Osteoblast (primary cell): ENCODE measurements at regions not wholly inside any gene's neighbourhood (a gene's known extent, or its start where the extent isn't known, plus 50 kb on each side); places are given as distances from the start of the nearest gene placed in this dataset.

Source experiments
- DNase-seq: peaks from one replicate; pipeline ENCODE4 v3.0.0; 2011; ENCODE audit warnings: low spot score, mixed read lengths; ENCODE audit not compliant: insufficient read length; ENCODE audit errors: missing footprints
- H2AFZ ChIP-seq: 2 replicates; pipeline ENCODE4 v1.6.0; 2011; ENCODE audit warnings: mild to moderate bottlenecking, low read length
- H3K27ac ChIP-seq: 2 replicates; pipeline ENCODE4 v1.5.1; 2011; ENCODE audit warnings: mild to moderate bottlenecking, low read depth, low read length, moderate library complexity
- H3K27me3 ChIP-seq: 2 replicates; pipeline ENCODE4 v1.6.0; 2012; ENCODE audit warnings: mild to moderate bottlenecking, control low read depth, inconsistent platforms, low read length, moderate library complexity; ENCODE audit not compliant: insufficient read depth
- H3K36me3 ChIP-seq: 2 replicates; pipeline ENCODE4 v1.5.1; 2011; ENCODE audit warnings: mild to moderate bottlenecking, low read length, control low read depth, moderate library complexity; ENCODE audit not compliant: insufficient read depth
- H3K4me1 ChIP-seq: 2 replicates; pipeline ENCODE4 v1.5.1; 2011; ENCODE audit warnings: mild to moderate bottlenecking, low read length, control low read depth, moderate library complexity; ENCODE audit not compliant: insufficient read depth
- H3K4me2 ChIP-seq: 2 replicates; pipeline ENCODE4 v1.6.0; 2011; ENCODE audit warnings: mild to moderate bottlenecking, low read length; ENCODE audit not compliant: insufficient read depth
- H3K4me3 ChIP-seq: fragments of 200-600 bp; sonication (generic); 3 replicates; pipeline ENCODE4 v1.5.1; 2012; ENCODE audit warnings: mild to moderate bottlenecking, low read length, inconsistent platforms; ENCODE audit not compliant: insufficient read depth
- H3K79me2 ChIP-seq: 2 replicates; pipeline ENCODE4 v1.6.0; 2012; ENCODE audit warnings: mild to moderate bottlenecking, low read length, control low read depth, inconsistent platforms; ENCODE audit not compliant: insufficient read depth
- H3K9me3 ChIP-seq: 2 replicates; pipeline ENCODE4 v1.5.1; 2011; ENCODE audit warnings: low read depth, low read length, control low read depth
- H4K20me1 ChIP-seq: 2 replicates; pipeline ENCODE4 v1.6.0; 2012; ENCODE audit warnings: mild to moderate bottlenecking, low read length, control low read depth; ENCODE audit not compliant: insufficient read depth
- TF ChIP-seq, protein P1 (sequence below): IDR thresholded peaks from 2 replicates; pipeline ENCODE4 v1.5.1; 2011; ENCODE audit warnings: mild to moderate bottlenecking, low read depth, low read length, moderate library complexity; ENCODE audit errors: extremely low read depth

DNA sequence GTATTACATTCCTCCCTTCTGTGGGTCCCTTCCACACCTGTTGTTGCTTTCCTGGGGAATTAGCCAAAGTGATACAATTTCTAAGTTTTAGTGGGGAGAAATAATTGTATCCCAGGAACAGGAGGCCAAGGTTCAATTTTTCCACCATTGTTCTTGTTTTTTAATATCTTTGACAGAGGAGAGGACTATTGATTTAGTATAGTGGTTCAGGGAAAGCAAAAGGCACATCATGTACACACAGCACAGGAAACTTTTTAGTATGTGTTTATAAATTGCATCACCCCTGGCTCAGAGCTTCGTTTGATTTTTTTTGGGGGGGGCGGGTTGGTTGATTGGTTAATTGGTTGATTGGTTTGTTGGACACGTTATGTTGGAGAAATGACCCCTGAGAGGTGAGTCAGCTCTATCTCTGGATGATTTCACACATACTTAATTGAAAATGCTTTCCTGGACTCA lies 431.6 kb downstream of the PID1 start:
- Histone ChIP-seq H3K79me2 (no peaks in the 10 kb centered on the region), H4K20me1 (no peaks in the 10 kb centered on the region), H3K4me1 (no peaks in the 10 kb centered on the region), H3K4me3 (no peak overlapping the region), H3K9me3 (no peaks in the 10 kb centered on the region), H2AFZ (no peak overlapping the region), H3K27me3 (no peaks in the 10 kb centered on the region), H3K36me3 (no peaks in the 10 kb centered on the region), H3K27ac (no peak overlapping the region), H3K4me2 (no peak overlapping the region)
- no peak for DNase-seq
- TF ChIP-seq, protein P1, sequence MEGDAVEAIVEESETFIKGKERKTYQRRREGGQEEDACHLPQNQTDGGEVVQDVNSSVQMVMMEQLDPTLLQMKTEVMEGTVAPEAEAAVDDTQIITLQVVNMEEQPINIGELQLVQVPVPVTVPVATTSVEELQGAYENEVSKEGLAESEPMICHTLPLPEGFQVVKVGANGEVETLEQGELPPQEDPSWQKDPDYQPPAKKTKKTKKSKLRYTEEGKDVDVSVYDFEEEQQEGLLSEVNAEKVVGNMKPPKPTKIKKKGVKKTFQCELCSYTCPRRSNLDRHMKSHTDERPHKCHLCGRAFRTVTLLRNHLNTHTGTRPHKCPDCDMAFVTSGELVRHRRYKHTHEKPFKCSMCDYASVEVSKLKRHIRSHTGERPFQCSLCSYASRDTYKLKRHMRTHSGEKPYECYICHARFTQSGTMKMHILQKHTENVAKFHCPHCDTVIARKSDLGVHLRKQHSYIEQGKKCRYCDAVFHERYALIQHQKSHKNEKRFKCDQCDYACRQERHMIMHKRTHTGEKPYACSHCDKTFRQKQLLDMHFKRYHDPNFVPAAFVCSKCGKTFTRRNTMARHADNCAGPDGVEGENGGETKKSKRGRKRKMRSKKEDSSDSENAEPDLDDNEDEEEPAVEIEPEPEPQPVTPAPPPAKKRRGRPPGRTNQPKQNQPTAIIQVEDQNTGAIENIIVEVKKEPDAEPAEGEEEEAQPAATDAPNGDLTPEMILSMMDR = no peak

DNA sequence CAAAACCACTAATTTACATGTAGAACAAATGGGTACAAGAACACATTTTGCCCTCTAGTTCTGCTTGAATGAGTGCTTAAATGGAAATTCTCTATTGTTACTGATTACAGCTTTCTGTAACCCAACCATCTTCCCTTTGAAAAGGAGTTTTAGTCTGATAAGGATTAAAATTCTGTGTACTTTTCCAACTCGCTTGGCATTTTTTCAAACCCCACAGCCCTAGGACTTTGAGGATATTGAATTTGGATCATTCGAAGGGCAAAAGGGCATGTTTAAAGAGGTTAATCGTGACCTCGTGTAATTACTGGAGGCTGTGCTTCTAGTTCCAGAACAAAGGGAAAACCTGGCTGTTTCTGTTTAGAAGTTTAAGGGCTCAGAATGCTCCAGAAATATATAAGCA lies 432.3 kb downstream of the PID1 start:
- Histone ChIP-seq H3K36me3 (no peaks in the 10 kb centered on the region), H3K9me3 (no peaks in the 10 kb centered on the region), H3K27me3 (no peaks in the 10 kb centered on the region), H3K4me3 (no peak overlapping the region), H3K4me1 (no peaks in the 10 kb centered on the region), H2AFZ (no peak overlapping the region), H4K20me1 (no peaks in the 10 kb centered on the region), H3K27ac (no peak overlapping the region), H3K4me2 (no peak overlapping the region), H3K79me2 (no peaks in the 10 kb centered on the region)
- TF ChIP-seq, protein P1 = no peak
- no peak for DNase-seq

- no peaks in the 10 kb centered on the region for H3K27me3 ChIP-seq
- no peaks in the 10 kb centered on the region for H3K36me3 ChIP-seq
- H4K20me1 ChIP-seq = no peaks in the 10 kb centered on the region
- no peaks in the 10 kb centered on the region for H3K4me1 ChIP-seq
- no peak overlapping the region for H2AFZ ChIP-seq
- H3K9me3 ChIP-seq = no peaks in the 10 kb centered on the region
- H3K27ac ChIP-seq = no peak overlapping the region
- no peak for DNase-seq
- H3K79me2 ChIP-seq = no peaks in the 10 kb centered on the region
- no peak overlapping the region for H3K4me3 ChIP-seq
- TF ChIP-seq, protein P1 = no peak
- H3K4me2 ChIP-seq = no peak overlapping the region
Observed at GRCh38 chr2:228828397-228828796, 442.7 kb downstream of the PID1 start.

GRCh38 chr2:228827056-228827700 lies 443.9 kb downstream of the PID1 start:
- Histone ChIP-seq H3K36me3 (no peaks in the 10 kb centered on the region), H3K4me3 (no peak overlapping the region), H3K4me2 (no peak overlapping the region), H4K20me1 (no peaks in the 10 kb centered on the region), H3K9me3 (no peaks in the 10 kb centered on the region), H2AFZ (no peak overlapping the region), H3K4me1 (no peaks in the 10 kb centered on the region), H3K79me2 (no peaks in the 10 kb centered on the region), H3K27me3 (no peaks in the 10 kb centered on the region), H3K27ac (no peak overlapping the region)
- no peak for DNase-seq
- TF ChIP-seq, protein P1 = no peak
